Neuronal stem cell (in vitro differentiated cells): ENCODE measurements at regions not wholly inside any gene's neighbourhood (a gene's known extent, or its start where the extent isn't known, plus 50 kb on each side); places are given as distances from the start of the nearest gene placed in this dataset.
"Not testable (repeated sequence)": the region's sequence is repeated elsewhere in the genome, so short reads cannot be mapped to it uniquely, and the experiment has no call there.

Experiments used
- DNase-seq: peaks from one replicate; pipeline ENCODE4 v3.0.0-alpha.2; 2013; ENCODE audit warnings: low spot score
- H2AFZ ChIP-seq: one replicate; pipeline ENCODE4 v1.6.1; 2013; ENCODE audit warnings: mild to moderate bottlenecking, low read length, inconsistent platforms
- H2AK5ac ChIP-seq: 2 replicates; pipeline ENCODE4 v1.6.1; 2013; ENCODE audit warnings: low read depth, mild to moderate bottlenecking, inconsistent platforms, low read length, moderate library complexity, mixed read lengths
- H2BK120ac ChIP-seq: 2 replicates; pipeline ENCODE4 v1.6.1; 2013; ENCODE audit warnings: low read depth, mild to moderate bottlenecking, inconsistent platforms, low read length, moderate library complexity, mixed read lengths
- H2BK12ac ChIP-seq: one replicate; pipeline ENCODE4 v1.6.1; 2013; ENCODE audit warnings: low read length, inconsistent platforms
- H2BK15ac ChIP-seq: 2 replicates; pipeline ENCODE4 v1.6.1; 2013; ENCODE audit warnings: mild to moderate bottlenecking, low read length, inconsistent platforms, mixed read lengths
- H2BK5ac ChIP-seq: one replicate; pipeline ENCODE4 v1.6.1; 2013; ENCODE audit warnings: inconsistent platforms, mild to moderate bottlenecking, low read length, moderate library complexity
- H3K14ac ChIP-seq: one replicate; pipeline ENCODE4 v1.6.1; 2013; ENCODE audit warnings: low read length, inconsistent platforms
- H3K18ac ChIP-seq: 2 replicates; pipeline ENCODE4 v1.6.1; 2013; ENCODE audit warnings: low read length, inconsistent platforms
- H3K23ac ChIP-seq: 2 replicates; pipeline ENCODE4 v1.6.1; 2013; ENCODE audit warnings: low read depth, mild to moderate bottlenecking, mixed read lengths, low read length, inconsistent platforms; ENCODE audit not compliant: poor library complexity
- H3K27ac ChIP-seq: replicated peaks from 3 replicates; pipeline ENCODE4 v1.5.1; 2013; ENCODE audit warnings: low read length, inconsistent platforms
- H3K27me3 ChIP-seq, 3 experiments: 2 replicates each; pipeline ENCODE4 v1.6.1; 2013; ENCODE audit warnings: low read length in 3 of 3, mild to moderate bottlenecking in 2 of 3, inconsistent platforms in 1 of 3, low read depth in 1 of 3, mixed read lengths in 1 of 3, moderate library complexity in 1 of 3; ENCODE audit not compliant: control insufficient read depth in 3 of 3, insufficient read depth in 3 of 3
- H3K36me3 ChIP-seq, 2 donors: replicated peaks in 1 of 2; 2 replicates each; pipeline ENCODE4 v1.6.1; 2013; ENCODE audit warnings: low read length in 2 of 2; ENCODE audit not compliant: control insufficient read depth in 2 of 2, insufficient read depth in 2 of 2
- H3K4ac ChIP-seq: 2 replicates; pipeline ENCODE4 v1.6.1; 2013; ENCODE audit warnings: inconsistent platforms, mild to moderate bottlenecking, low read length, moderate library complexity
- H3K4me1 ChIP-seq, 2 donors: 1 replicate in 1 of 2; 2 replicates in 1 of 2; pipeline ENCODE4 v1.6.1; 2013; ENCODE audit warnings: low read length in 2 of 2, low read depth in 1 of 2; ENCODE audit not compliant: control insufficient read depth in 2 of 2, insufficient read depth in 1 of 2
- H3K4me2 ChIP-seq: one replicate; pipeline ENCODE4 v1.6.1; 2013; ENCODE audit warnings: mild to moderate bottlenecking, low read length, inconsistent platforms; ENCODE audit not compliant: insufficient read depth, poor library complexity, severe bottlenecking
- H3K4me3 ChIP-seq, 2 donors: 2 replicates each; pipeline ENCODE4 v1.5.1; 2013; ENCODE audit warnings: low read length in 2 of 2, mild to moderate bottlenecking in 2 of 2, inconsistent platforms in 1 of 2, moderate library complexity in 1 of 2
- H3K79me1 ChIP-seq: one replicate; pipeline ENCODE4 v1.6.1; 2013; ENCODE audit warnings: low read depth, mild to moderate bottlenecking, inconsistent platforms, low read length, moderate library complexity
- H3K9ac ChIP-seq: one replicate; pipeline ENCODE4 v1.6.1; 2013; ENCODE audit warnings: mild to moderate bottlenecking, low read depth, low read length, inconsistent platforms; ENCODE audit not compliant: poor library complexity
- H3K9me3 ChIP-seq, 2 donors: replicated peaks in 1 of 2; 2 replicates each; pipeline versions ENCODE3 to v1.6.1; 2013; ENCODE audit warnings: low read length in 2 of 2, mild to moderate bottlenecking in 2 of 2, inconsistent platforms in 1 of 2, low read depth in 1 of 2, mixed read lengths in 1 of 2, moderate library complexity in 1 of 2; ENCODE audit not compliant: control insufficient read depth in 2 of 2, insufficient read depth in 1 of 2
- H4K8ac ChIP-seq: one replicate; pipeline ENCODE4 v1.6.1; 2013; ENCODE audit warnings: low read depth, mild to moderate bottlenecking, inconsistent platforms, low read length, moderate library complexity
- H4K91ac ChIP-seq: one replicate; pipeline ENCODE4 v1.6.1; 2013; ENCODE audit warnings: low read length, low read depth, mild to moderate bottlenecking, inconsistent platforms; ENCODE audit not compliant: poor library complexity
- WGBS, 2 donors: extraction: QIAGEN DNeasy Blood & Tissue Kit; methylation state at CpG; one replicate each; pipeline ENCODE4 v1.1.7; 2013; ENCODE audit warnings: missing lambda C conversion rate in 2 of 2, mixed read lengths in 1 of 2; ENCODE audit not compliant: insufficient read length in 2 of 2, insufficient replicate concordance in 1 of 2; ENCODE audit errors: extremely low coverage in 2 of 2; 5-methylcytosine and 5-hydroxymethylcytosine counted together

DNA sequence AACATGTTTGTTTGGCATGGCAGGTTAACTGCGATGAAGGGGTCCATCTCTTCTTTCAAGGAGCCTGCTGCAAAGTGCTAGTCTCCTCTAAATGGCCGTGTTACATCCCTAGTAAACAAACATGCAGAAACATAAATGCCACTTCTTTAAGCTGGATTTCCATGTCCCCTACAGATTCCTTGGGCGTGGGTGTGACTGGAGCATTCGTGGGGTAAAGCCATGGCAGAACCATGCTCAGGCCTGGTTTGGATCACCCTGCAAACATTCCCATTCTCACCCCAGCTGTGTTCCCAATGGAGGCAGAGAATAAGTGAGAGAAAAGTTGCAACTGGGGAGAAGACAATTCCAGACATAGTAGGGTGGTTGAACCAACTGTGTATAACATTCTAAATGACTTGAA, 208.0 kb upstream of the FAM240B start:
- not testable (repeated sequence) for H3K36me3 ChIP-seq, H2AK5ac ChIP-seq, H3K27me3 ChIP-seq, H2AFZ ChIP-seq, H3K23ac ChIP-seq, H3K18ac ChIP-seq, H3K79me1 ChIP-seq, H3K4me2 ChIP-seq, H3K9me3 ChIP-seq, H2BK12ac ChIP-seq, H3K14ac ChIP-seq, H2BK120ac ChIP-seq, H3K4me3 ChIP-seq, H2BK15ac ChIP-seq, H3K9ac ChIP-seq, DNase-seq, H3K27ac ChIP-seq, H3K4ac ChIP-seq, H3K4me1 ChIP-seq, H2BK5ac ChIP-seq, H4K8ac ChIP-seq, H4K91ac ChIP-seq
- WGBS, 2 donors: no CpG with 5 or more reads among the region's 4 CpGs

GRCh38 chr9:38926565-38926964, 206.6 kb upstream of the FAM240B start:
- not testable (repeated sequence) for H3K27ac ChIP-seq, H3K14ac ChIP-seq, H3K4me1 ChIP-seq, H2BK120ac ChIP-seq, H3K36me3 ChIP-seq, H4K91ac ChIP-seq, H3K9ac ChIP-seq, H3K18ac ChIP-seq, H2BK15ac ChIP-seq, H2BK5ac ChIP-seq, H3K9me3 ChIP-seq, H3K4me2 ChIP-seq, H4K8ac ChIP-seq, H3K4ac ChIP-seq, H3K27me3 ChIP-seq, DNase-seq, H2AK5ac ChIP-seq, H3K23ac ChIP-seq, H3K4me3 ChIP-seq, H2AFZ ChIP-seq, H2BK12ac ChIP-seq, H3K79me1 ChIP-seq
- no CpG with 5 or more reads among the region's 3 CpGs for WGBS, 2 donors

GRCh38 chr9:38921253-38921652, 201.3 kb upstream of the FAM240B start:
- H3K4me3 ChIP-seq, H2BK12ac ChIP-seq, DNase-seq, H2BK15ac ChIP-seq, H3K23ac ChIP-seq, H4K8ac ChIP-seq, H3K14ac ChIP-seq, H2BK120ac ChIP-seq, H3K4me2 ChIP-seq, H4K91ac ChIP-seq, H3K9me3 ChIP-seq, H3K4me1 ChIP-seq, H3K36me3 ChIP-seq, H3K79me1 ChIP-seq, H3K18ac ChIP-seq, H3K27ac ChIP-seq, H3K9ac ChIP-seq, H2BK5ac ChIP-seq, H3K4ac ChIP-seq, H2AK5ac ChIP-seq, H2AFZ ChIP-seq, H3K27me3 ChIP-seq: not testable (repeated sequence)
- WGBS, 2 donors: no CpG with 5 or more reads among the region's 3 CpGs

- H3K4ac ChIP-seq, H3K9ac ChIP-seq, H3K79me1 ChIP-seq, H2AK5ac ChIP-seq, H4K91ac ChIP-seq, H2BK120ac ChIP-seq, H2BK5ac ChIP-seq, H2BK15ac ChIP-seq, H3K14ac ChIP-seq, DNase-seq, H3K36me3 ChIP-seq, H3K18ac ChIP-seq, H3K27ac ChIP-seq, H3K4me2 ChIP-seq, H4K8ac ChIP-seq, H3K4me1 ChIP-seq, H3K4me3 ChIP-seq, H3K27me3 ChIP-seq, H2BK12ac ChIP-seq, H2AFZ ChIP-seq, H3K9me3 ChIP-seq, H3K23ac ChIP-seq: not testable (repeated sequence)
- WGBS, 2 donors: no CpG with 5 or more reads among the region's 4 CpGs
Measured at GRCh38 chr9:38910629-38911028, 190.7 kb upstream of the FAM240B start.
